NCI-H526 treated with DMSO at 0.1 percent for 48 hours (cell line): ENCODE measurements at regions not wholly inside any gene's neighbourhood (a gene's known extent, or its start where the extent isn't known, plus 50 kb on each side); places are given as distances from the start of the nearest gene placed in this dataset.
"Not testable (repeated sequence)": the region's sequence is repeated elsewhere in the genome, so short reads cannot be mapped to it uniquely, and the experiment has no call there.

Experiments used
- DNase-seq: peaks from one replicate; lab custom pipeline; 2025; lab: John Stamatoyannopoulos, UW

- DNase-seq, result no peak
These were observed 329.7 kb upstream of the RGS6 start for GRCh38 chr14:71602524-71602923.

- no peak for DNase-seq
These were observed 328.0 kb upstream of the RGS6 start for GRCh38 chr14:71604231-71604630.

- no peak for DNase-seq
These were observed 326.2 kb upstream of the RGS6 start for GRCh38 chr14:71606064-71606463.

GRCh38 chr14:71606575-71606974, 325.7 kb upstream of the RGS6 start:
- DNase-seq, result no peak

- no peak for DNase-seq
These were observed 325.2 kb upstream of the RGS6 start for GRCh38 chr14:71607056-71607455.

GRCh38 chr14:71610149-71610548, 322.1 kb upstream of the RGS6 start:
- no peak for DNase-seq

GRCh38 chr14:71610797-71611196, 321.4 kb upstream of the RGS6 start:
- no peak for DNase-seq

- no peak for DNase-seq
These were observed 319.1 kb upstream of the RGS6 start for GRCh38 chr14:71613168-71613567.

- no peak for DNase-seq
These were observed 316.2 kb upstream of the RGS6 start for GRCh38 chr14:71616013-71616412.

- DNase-seq, result no peak
These were observed 314.2 kb upstream of the RGS6 start for GRCh38 chr14:71618047-71618446.

GRCh38 chr14:71618716-71619115, 313.5 kb upstream of the RGS6 start:
- no peak for DNase-seq

- DNase-seq, result no peak
These were observed 312.8 kb upstream of the RGS6 start for GRCh38 chr14:71619472-71619871.

GRCh38 chr14:71620401-71620800, 311.8 kb upstream of the RGS6 start:
- DNase-seq, result no peak

- no peak for DNase-seq
These were observed 311.0 kb upstream of the RGS6 start for GRCh38 chr14:71621276-71621675.

GRCh38 chr14:71621980-71622605, 310.1 kb upstream of the RGS6 start:
- DNase-seq, result no peak

GRCh38 chr14:71623939-71624338, 308.3 kb upstream of the RGS6 start:
- DNase-seq, result no peak

- no peak for DNase-seq
These were observed 307.1 kb upstream of the RGS6 start for GRCh38 chr14:71625175-71625574.

- DNase-seq, result no peak
These were observed 306.1 kb upstream of the RGS6 start for GRCh38 chr14:71625891-71626701.

- DNase-seq, result no peak
These were observed 303.8 kb upstream of the RGS6 start for GRCh38 chr14:71628433-71628832.

GRCh38 chr14:71629250-71629649, 303.0 kb upstream of the RGS6 start:
- no peak for DNase-seq

GRCh38 chr14:71629765-71630492, 302.3 kb upstream of the RGS6 start:
- DNase-seq, result no peak

- DNase-seq, result not testable (repeated sequence)
These were observed 301.2 kb upstream of the RGS6 start for GRCh38 chr14:71631030-71631429.

GRCh38 chr14:71632440-71632946, 299.7 kb upstream of the RGS6 start:
- DNase-seq, result no peak
